CD1c-positive myeloid dendritic cell (primary cell): ENCODE measurements at regions not wholly inside any gene's neighbourhood (a gene's known extent, or its start where the extent isn't known, plus 50 kb on each side); places are given as distances from the start of the nearest gene placed in this dataset.

Experiments used
- DNase-seq: peaks from one replicate; pipeline ENCODE4 v3.0.0-alpha.2; 2016; ENCODE audit errors: extremely low spot score

GRCh38 chr1:88204612-88205167 is 479.4 kb upstream of the PKN2 start:
- no peak for DNase-seq

- no peak for DNase-seq
Measured at GRCh38 chr1:88208389-88208788, 475.7 kb upstream of the PKN2 start.

- no peak for DNase-seq
Measured at GRCh38 chr1:88210103-88210787, 473.8 kb upstream of the PKN2 start.

GRCh38 chr1:88216441-88216840 is 467.6 kb upstream of the PKN2 start:
- DNase-seq: no peak

GRCh38 chr1:88217386-88217785 is 466.7 kb upstream of the PKN2 start:
- no peak for DNase-seq

- DNase-seq: no peak
Measured at GRCh38 chr1:88219521-88219920, 464.6 kb upstream of the PKN2 start.

GRCh38 chr1:88221411-88221810 is 462.7 kb upstream of the PKN2 start:
- DNase-seq: no peak

GRCh38 chr1:88224906-88225305 is 459.2 kb upstream of the PKN2 start:
- DNase-seq: no peak

- no peak for DNase-seq
Measured at GRCh38 chr1:88228114-88228513, 456.0 kb upstream of the PKN2 start.

GRCh38 chr1:88230126-88230525 is 453.9 kb upstream of the PKN2 start:
- no peak for DNase-seq

- no peak for DNase-seq
Measured at GRCh38 chr1:88237058-88237457, 447.0 kb upstream of the PKN2 start.

- DNase-seq: no peak
Measured at GRCh38 chr1:88239205-88239604, 444.9 kb upstream of the PKN2 start.

GRCh38 chr1:88247666-88248065 is 436.4 kb upstream of the PKN2 start:
- no peak for DNase-seq

GRCh38 chr1:88250915-88251314 is 433.2 kb upstream of the PKN2 start:
- no peak for DNase-seq

- no peak for DNase-seq
Measured at GRCh38 chr1:88252745-88253144, 431.3 kb upstream of the PKN2 start.

- DNase-seq: no peak
Measured at GRCh38 chr1:88265606-88266005, 418.5 kb upstream of the PKN2 start.

- no peak for DNase-seq
Measured at GRCh38 chr1:88266051-88266450, 418.0 kb upstream of the PKN2 start.

GRCh38 chr1:88272216-88272615 is 411.9 kb upstream of the PKN2 start:
- DNase-seq: no peak

GRCh38 chr1:88274431-88274830 is 409.6 kb upstream of the PKN2 start:
- DNase-seq: no peak

- DNase-seq: no peak
Measured at GRCh38 chr1:88275259-88275862, 408.7 kb upstream of the PKN2 start.

- DNase-seq: no peak
Measured at GRCh38 chr1:88276163-88276562, 407.9 kb upstream of the PKN2 start.

GRCh38 chr1:88284066-88284465 is 400.0 kb upstream of the PKN2 start:
- no peak for DNase-seq

GRCh38 chr1:88284666-88285366 is 399.3 kb upstream of the PKN2 start:
- no peak for DNase-seq
